ENCODE measurements at regions not wholly inside any gene's neighbourhood (a gene's known extent, or its start where the extent isn't known, plus 50 kb on each side); places are given as distances from the start of the nearest gene placed in this dataset.
A peak's percentile ranks its signal among the peaks of the same experiment; 100 is the strongest.

DNA sequence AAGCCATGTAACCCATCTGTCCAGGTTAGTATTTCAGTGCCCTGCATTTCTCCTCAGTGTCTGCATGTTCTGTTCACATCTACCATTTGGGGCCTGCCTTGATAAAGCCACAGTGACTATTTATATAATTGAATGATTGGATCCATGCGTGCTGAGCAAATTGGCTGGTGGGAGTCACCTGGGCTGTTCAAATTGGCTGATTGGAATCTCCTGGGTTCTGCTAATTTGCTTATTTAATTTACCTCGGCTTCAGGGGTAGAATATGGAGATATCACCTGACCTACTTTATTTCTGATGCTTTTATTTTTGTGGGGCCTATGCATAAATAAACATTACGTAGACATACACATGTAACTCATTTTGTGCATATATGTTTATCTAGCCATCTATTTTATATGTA lies 167.7 kb downstream of the ZNF486 start:
- no peak for TF ChIP-seq SMC3 (IDR thresholded peaks at IDR 0.05; ENCODE audit: low read depth, low read length)
- no peak for TF ChIP-seq CTCF (IDR thresholded peaks at IDR 0.05)
- TF ChIP-seq PBX3 (IDR thresholded peaks at IDR 0.05), result no peak
- peak; percentile 71 for TF ChIP-seq FOXJ3 (CRISPR knock-in tag; IDR thresholded peaks at IDR 0.05)
- TF ChIP-seq RAD21 (IDR thresholded peaks at IDR 0.05; ENCODE audit: low read length), result peak; percentile 34; the same call in 1 of the 2 replicates
- TF ChIP-seq, protein P1, sequence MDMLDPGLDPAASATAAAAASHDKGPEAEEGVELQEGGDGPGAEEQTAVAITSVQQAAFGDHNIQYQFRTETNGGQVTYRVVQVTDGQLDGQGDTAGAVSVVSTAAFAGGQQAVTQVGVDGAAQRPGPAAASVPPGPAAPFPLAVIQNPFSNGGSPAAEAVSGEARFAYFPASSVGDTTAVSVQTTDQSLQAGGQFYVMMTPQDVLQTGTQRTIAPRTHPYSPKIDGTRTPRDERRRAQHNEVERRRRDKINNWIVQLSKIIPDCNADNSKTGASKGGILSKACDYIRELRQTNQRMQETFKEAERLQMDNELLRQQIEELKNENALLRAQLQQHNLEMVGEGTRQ (IDR thresholded peaks at IDR 0.05; ENCODE audit: borderline replicate concordance, low read depth, low read length), result no peak
- no peak for TF ChIP-seq REST (IDR thresholded peaks at IDR 0.05; ENCODE audit: low read depth, low read length)
- no peak for TF ChIP-seq RFX5 (IDR thresholded peaks at IDR 0.05; ENCODE audit: low read length)
- no peak for TF ChIP-seq POLR2AphosphoS5 (IDR thresholded peaks at IDR 0.05; ENCODE audit: low read depth, low read length)
- TF ChIP-seq NFIC (IDR thresholded peaks at IDR 0.05; ENCODE audit: borderline replicate concordance), result no peak

All from SK-N-SH (cell line).